IPS-15b (cell line): ENCODE measurements at regions not wholly inside any gene's neighbourhood (a gene's known extent, or its start where the extent isn't known, plus 50 kb on each side); places are given as distances from the start of the nearest gene placed in this dataset.
A peak's percentile ranks its signal among the peaks of the same experiment; 100 is the strongest.

Experiments used
- H3K27me3 ChIP-seq: one replicate; pipeline ENCODE4 v1.6.1; 2013; ENCODE audit warnings: low read length; ENCODE audit not compliant: control insufficient read depth, insufficient read depth
- H3K36me3 ChIP-seq: one replicate; pipeline ENCODE4 v1.6.1; 2013; ENCODE audit warnings: low read length; ENCODE audit not compliant: control insufficient read depth, insufficient read depth
- H3K4me1 ChIP-seq: one replicate; pipeline ENCODE4 v1.6.1; 2013; ENCODE audit warnings: mild to moderate bottlenecking, low read length; ENCODE audit not compliant: control insufficient read depth, insufficient read depth
- H3K4me3 ChIP-seq: one replicate; pipeline ENCODE4 v1.5.1; 2013; ENCODE audit warnings: low read depth, low read length
- H3K9ac ChIP-seq: one replicate; pipeline ENCODE4 v1.6.1; 2013; ENCODE audit warnings: low read depth, mild to moderate bottlenecking, low read length
- H3K9me3 ChIP-seq: one replicate; pipeline ENCODE4 v1.6.1; 2013; ENCODE audit warnings: mild to moderate bottlenecking, low read length; ENCODE audit not compliant: control insufficient read depth, insufficient read depth

DNA sequence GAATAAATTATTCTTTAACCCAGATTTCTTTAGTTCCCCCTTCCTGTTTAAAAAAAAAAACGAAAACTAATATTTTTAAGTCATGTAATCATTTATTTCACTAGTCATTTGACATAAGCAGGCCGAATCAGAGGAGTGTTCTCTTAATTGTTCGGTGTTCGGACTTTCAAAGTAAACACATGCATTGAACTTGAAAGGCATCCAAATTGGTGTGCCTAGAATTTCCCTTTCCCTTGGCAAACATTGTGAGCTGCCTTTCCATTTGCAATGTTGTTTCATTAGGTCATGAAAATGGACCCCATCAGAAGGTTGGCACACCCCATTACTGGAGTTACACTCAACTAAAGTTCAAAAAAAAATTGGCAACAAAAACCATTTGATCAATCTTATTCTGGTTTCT lies 283.0 kb upstream of the MARCKS start:
- no peaks in the 10 kb centered on the region for H3K4me1 ChIP-seq
- H3K36me3 ChIP-seq = no peaks in the 10 kb centered on the region
- no peaks in the 10 kb centered on the region for H3K9me3 ChIP-seq
- no peak overlapping the region for H3K4me3 ChIP-seq
- no peak overlapping the region for H3K9ac ChIP-seq
- H3K27me3 ChIP-seq = no peaks in the 10 kb centered on the region

DNA sequence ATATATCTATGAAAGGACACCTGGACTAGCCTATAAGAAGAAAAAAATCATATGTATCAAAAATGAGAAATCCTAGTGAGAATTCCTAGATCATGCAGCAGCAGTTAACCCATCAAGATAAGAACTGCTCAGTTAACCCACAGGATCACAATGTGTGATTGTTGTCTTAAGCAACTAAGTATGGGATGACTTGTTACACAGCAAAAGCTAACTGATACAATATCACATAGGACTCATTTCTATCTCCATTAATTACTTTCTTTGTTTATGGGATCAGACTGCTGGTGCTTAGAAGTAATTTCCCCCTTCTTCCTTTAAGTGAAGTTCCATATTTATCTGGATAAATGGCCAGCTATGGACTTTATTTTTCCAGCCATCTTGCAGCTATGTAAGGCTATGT lies 280.8 kb upstream of the MARCKS start:
- no peaks in the 10 kb centered on the region for H3K27me3 ChIP-seq
- H3K4me3 ChIP-seq = no peak overlapping the region
- H3K36me3 ChIP-seq = no peaks in the 10 kb centered on the region
- H3K9me3 ChIP-seq = no peaks in the 10 kb centered on the region
- H3K9ac ChIP-seq = no peak overlapping the region
- no peaks in the 10 kb centered on the region for H3K4me1 ChIP-seq

DNA sequence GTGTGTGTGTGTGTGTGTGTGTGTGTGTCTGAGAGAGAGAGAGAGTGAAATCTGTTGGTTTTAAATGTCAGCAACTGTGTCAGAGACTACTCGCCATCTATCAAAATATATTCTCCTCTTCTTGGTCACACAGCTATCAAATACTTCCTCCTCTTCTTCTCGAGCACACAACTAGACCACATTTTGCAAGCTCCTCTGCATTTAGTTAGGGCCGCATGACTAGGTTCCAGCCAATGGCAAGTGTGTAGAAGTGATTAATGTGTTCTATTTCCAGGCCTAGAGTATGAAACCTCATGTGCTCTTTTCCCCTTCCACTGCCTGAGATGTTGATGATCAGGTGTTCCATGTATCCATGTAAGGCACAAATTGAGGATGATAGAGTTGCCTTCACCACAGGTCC lies 278.5 kb upstream of the MARCKS start:
- no peaks in the 10 kb centered on the region for H3K4me1 ChIP-seq
- no peak overlapping the region for H3K9ac ChIP-seq
- H3K36me3 ChIP-seq = no peaks in the 10 kb centered on the region
- H3K4me3 ChIP-seq = no peak overlapping the region
- no peaks in the 10 kb centered on the region for H3K27me3 ChIP-seq
- no peaks in the 10 kb centered on the region for H3K9me3 ChIP-seq

DNA sequence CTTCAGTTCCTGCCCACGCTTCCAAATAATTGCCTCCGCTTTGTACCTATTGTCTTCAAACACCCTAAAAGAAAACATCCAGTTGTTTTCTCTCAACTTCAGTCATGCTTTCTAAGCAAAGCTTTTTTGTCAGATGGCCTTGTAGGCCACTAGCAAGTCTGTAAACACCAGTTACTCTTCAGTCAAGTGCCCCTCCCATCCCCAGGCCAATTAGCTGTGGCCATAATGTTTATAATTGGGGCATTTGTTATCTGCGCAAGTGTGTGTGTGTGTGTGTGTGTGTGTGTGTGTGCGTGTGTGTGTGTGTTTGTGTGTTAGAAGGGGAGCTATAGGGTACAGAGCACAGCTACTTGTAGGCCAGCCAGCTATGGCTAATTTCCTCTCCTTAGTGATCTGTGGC lies 272.4 kb upstream of the MARCKS start:
- H3K4me3 ChIP-seq = no peak overlapping the region
- peaks cover 19% of the 10 kb centered on the region for H3K4me1 ChIP-seq
- no peaks in the 10 kb centered on the region for H3K36me3 ChIP-seq
- H3K9ac ChIP-seq = no peak overlapping the region
- H3K9me3 ChIP-seq = no peaks in the 10 kb centered on the region
- no peaks in the 10 kb centered on the region for H3K27me3 ChIP-seq

DNA sequence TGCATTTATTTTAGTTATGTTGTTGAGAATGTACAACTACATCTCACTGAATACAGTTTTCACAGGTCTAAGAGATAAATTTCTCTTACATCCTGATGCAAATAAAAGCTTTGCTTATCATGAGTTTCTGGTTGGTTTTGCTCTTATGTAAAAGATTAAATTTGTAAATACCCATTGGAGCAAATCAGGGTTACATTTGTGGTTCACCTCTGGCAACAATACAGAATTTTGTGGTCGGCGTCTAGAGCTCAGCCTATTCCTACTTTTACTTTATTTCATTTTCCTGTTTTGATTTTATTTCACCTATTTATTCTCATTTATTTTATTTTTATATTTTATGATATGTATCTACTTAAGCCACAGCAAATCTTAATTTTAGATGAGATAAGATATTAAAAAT lies 271.9 kb upstream of the MARCKS start:
- Histone ChIP-seq H3K4me1 (peaks cover 19% of the 10 kb centered on the region), H3K36me3 (no peaks in the 10 kb centered on the region), H3K9ac (no peak overlapping the region), H3K4me3 (no peak overlapping the region), H3K9me3 (no peaks in the 10 kb centered on the region), H3K27me3 (no peaks in the 10 kb centered on the region)

DNA sequence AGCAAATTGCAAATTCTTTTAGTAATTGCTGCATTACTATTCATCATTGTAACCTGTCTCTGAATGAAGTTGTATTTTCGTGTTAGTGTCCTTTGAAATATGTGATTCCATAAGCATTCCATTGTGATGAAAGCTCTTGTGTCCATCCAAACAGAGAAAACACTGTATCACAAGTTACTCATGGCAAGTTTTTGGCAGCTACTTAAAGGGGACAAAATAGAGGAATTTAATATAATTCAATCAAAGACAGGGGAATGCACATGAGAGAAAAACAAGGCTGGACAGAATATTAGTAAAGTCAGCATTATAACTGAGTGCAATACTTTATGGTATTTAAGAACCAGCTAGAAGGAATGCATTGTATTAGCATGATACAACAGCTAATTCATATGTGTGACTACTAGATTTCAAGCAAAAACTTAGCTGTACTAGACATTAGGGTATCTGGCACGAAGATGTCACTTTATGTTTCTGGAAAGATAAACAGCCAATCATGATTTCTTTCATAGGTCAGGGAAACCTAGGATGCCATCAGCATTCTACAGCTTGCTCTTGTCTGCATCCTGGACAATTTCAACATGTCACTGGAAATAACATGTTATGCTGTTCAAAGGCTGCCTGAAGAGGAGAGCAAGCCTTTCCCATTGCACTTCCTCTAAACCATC lies 270.6 kb upstream of the MARCKS start:
- H3K4me3 ChIP-seq = no peak overlapping the region
- no peaks in the 10 kb centered on the region for H3K27me3 ChIP-seq
- H3K9ac ChIP-seq = no peak overlapping the region

DNA sequence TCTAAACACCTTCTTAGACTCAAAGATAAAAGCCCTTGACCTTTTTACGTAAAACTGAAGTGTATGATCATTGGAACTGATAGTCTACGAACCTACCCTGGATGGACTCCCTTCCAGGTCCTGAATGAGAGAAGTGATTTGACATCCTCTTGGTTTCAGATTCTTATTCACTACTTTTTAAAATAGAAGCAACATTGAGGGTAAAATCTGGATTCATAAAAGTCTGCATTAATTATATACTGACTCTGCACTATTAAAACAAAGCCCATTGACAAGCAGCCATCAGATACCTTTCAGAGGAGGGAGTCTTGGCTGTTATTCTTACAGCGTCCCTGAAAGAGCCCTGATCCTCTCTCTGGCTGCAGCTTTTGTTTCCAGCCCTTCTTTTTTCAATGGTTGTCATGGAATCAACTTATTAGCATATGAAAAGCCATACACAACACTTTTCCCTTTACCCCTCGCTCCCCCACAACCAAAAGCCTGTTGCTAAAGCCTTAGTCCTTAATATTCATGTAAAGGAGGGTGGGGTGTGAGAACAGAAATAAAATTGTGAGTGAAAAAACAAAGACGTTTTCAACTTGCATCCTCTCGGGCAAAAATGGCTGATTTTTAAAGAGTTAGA lies 270.0 kb upstream of the MARCKS start:
- no peaks in the 10 kb centered on the region for H3K9me3 ChIP-seq
- H3K9ac ChIP-seq = no peak overlapping the region
- H3K27me3 ChIP-seq = no peaks in the 10 kb centered on the region
- peak overlapping the region; percentile 23 for H3K4me3 ChIP-seq
- H3K36me3 ChIP-seq = no peaks in the 10 kb centered on the region
- peaks cover 27% of the 10 kb centered on the region for H3K4me1 ChIP-seq

More for the DNA sequence above, 270.6 kb upstream of the MARCKS start:
- H3K9me3 ChIP-seq = no peaks in the 10 kb centered on the region
- no peaks in the 10 kb centered on the region for H3K36me3 ChIP-seq
- H3K4me1 ChIP-seq = peaks cover 21% of the 10 kb centered on the region

DNA sequence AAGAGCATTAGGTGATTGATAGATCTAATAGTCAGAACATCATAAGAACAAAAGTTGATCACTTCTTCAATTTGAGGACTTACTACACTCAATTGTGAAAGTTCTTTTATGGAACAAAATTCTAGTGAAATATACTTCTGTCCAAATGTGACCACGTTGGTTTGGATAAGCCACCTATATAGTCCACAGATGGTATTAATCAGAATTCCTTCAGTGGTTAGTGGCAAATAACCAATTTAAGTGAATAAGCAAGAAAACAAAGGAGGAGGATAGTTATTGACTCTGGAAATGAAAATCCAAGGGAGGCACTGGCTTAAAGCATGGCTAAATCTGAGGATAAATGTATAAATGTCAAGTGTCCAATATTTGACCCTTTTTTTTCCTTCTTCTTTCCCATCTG lies 268.5 kb upstream of the MARCKS start:
- Histone ChIP-seq H3K36me3 (no peaks in the 10 kb centered on the region), H3K27me3 (no peaks in the 10 kb centered on the region), H3K9ac (no peak overlapping the region), H3K4me3 (no peak overlapping the region), H3K9me3 (no peaks in the 10 kb centered on the region), H3K4me1 (peaks cover 35% of the 10 kb centered on the region)

DNA sequence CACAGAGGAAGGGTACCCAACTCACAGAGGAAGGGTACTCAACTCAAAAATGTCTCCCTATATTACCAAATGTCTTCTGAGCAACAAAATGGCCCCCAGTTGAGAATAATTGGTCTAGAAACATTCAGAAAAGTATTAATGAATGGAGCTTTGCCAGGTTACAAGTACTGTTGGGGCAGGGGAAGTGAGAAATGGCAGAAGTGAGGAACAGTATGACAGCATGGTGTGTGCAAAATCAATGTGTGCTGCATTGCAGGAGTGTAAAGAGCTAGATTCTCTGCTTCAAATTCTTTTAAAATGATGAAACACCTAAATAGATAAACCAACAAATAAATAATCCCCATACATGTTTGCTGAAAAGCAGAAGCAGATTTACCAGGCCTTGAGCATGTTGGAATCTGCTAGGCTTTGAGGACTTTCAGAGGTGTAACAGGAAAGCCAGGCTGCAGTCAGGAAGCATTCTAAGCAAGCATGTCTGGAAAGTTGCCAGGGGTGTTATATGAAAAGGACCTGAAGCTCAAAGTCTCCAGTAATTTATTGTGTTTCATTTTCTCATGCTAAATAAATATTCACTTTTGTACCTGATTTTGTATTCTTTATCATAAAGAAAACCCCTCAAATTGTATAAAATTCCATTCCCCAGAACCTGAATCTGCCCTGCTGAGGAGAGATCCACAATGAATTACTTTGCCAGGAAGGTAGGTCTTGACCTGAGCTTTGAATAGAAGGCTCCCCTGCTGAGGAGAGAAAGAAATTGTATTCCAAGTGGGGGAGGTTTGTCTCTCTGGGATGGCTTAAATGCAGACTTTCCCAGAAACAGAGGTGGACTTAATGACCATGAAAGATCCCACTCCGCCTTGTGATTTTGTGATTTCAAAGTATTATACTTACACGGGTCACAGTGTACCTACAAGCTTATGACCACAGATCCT lies 265.0 kb upstream of the MARCKS start:
- no peaks in the 10 kb centered on the region for H3K36me3 ChIP-seq
- H3K27me3 ChIP-seq = no peaks in the 10 kb centered on the region
- peak overlapping the region; percentile 4 for H3K4me3 ChIP-seq
- H3K4me1 ChIP-seq = peaks cover 26% of the 10 kb centered on the region
- no peaks in the 10 kb centered on the region for H3K9me3 ChIP-seq
- H3K9ac ChIP-seq = no peak overlapping the region

DNA sequence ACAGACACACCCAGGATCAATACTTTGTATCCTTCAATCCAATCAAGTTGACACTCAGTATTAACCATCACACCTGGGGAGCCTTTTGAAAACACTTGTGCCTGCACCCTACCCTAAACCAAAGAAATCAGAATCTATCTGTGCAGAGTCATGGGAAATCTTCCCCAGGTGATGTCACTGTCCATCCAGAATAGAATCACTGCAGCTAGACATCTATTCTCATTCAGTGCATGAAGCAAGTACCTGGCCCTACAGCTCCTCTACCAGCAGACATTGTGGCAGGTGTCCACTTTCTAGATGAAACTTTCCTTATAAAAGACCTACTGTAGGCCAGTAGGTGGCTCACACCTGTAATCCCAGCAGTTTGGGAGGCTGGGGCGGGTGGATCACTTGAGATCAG lies 262.4 kb upstream of the MARCKS start:
- Histone ChIP-seq H3K4me3 (no peak overlapping the region), H3K9me3 (no peaks in the 10 kb centered on the region), H3K4me1 (peaks cover 16% of the 10 kb centered on the region), H3K9ac (no peak overlapping the region), H3K27me3 (no peaks in the 10 kb centered on the region), H3K36me3 (no peaks in the 10 kb centered on the region)

DNA sequence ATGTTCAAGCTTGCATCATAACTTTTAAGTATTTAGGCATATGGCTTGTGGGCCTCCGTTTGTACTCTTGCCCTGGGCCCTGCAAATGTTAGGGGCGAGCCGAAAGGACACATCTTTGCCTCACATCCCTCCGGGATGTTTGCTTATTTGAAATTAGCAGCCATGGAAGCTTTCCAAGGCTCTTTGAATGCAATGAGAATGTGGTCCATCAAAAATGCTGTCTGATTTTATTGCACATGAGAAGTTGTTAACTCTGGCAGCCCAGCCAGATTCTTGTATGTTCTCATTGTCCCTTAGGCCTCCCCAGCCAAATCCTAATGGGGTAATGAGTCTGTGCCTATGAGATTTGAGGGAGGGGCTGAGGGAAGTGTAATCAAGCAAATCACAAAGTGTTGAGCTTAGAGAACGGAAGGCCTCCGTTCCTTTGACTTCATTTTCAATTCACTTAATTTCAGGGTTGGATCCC lies 261.2 kb upstream of the MARCKS start:
- H3K36me3 ChIP-seq = no peaks in the 10 kb centered on the region
- no peaks in the 10 kb centered on the region for H3K27me3 ChIP-seq

More for the DNA sequence above, 261.2 kb upstream of the MARCKS start:
- Histone ChIP-seq H3K4me1 (peaks cover 16% of the 10 kb centered on the region), H3K9me3 (no peaks in the 10 kb centered on the region), H3K9ac (no peak overlapping the region), H3K4me3 (no peak overlapping the region)
